Upper lobe of left lung (tissue), 4 donors: ENCODE measurements at regions not wholly inside any gene's neighbourhood (a gene's known extent, or its start where the extent isn't known, plus 50 kb on each side); places are given as distances from the start of the nearest gene placed in this dataset.

ENCODE experiments used
- POLR2A ChIP-seq, 4 donors: fragments of 450-650 bp; IDR thresholded peaks; one replicate each; pipeline ENCODE4 v1.5.1; 2016 to 2017; ENCODE audit warnings: antibody characterized with exemption in 4 of 4, mild to moderate bottlenecking in 2 of 4
- POLR2AphosphoS5 ChIP-seq, 2 donors: sonication (generic); formaldehyde crosslinking; IDR thresholded peaks; one replicate each; pipeline ENCODE4 v1.5.1; 2017; ENCODE audit warnings: antibody characterized with exemption in 2 of 2
- TF ChIP-seq, protein P1 (sequence below), 6 experiments: fragments of 450-650 bp in 4 of 6; fragments of 200-600 bp in 2 of 6; sonication (generic) in 2 of 6; IDR thresholded peaks; one replicate each; pipeline ENCODE4 v1.5.1; 2016 to 2019; ENCODE audit warnings: antibody characterized with exemption in 6 of 6

GRCh38 chr3:73245459-73245858 lies 184.0 kb downstream of the EBLN2 start:
- TF ChIP-seq POLR2A (IDR thresholded peaks at IDR 0.05) (no peak), POLR2AphosphoS5 (IDR thresholded peaks at IDR 0.05) (no peak)
- TF ChIP-seq, protein P1, sequence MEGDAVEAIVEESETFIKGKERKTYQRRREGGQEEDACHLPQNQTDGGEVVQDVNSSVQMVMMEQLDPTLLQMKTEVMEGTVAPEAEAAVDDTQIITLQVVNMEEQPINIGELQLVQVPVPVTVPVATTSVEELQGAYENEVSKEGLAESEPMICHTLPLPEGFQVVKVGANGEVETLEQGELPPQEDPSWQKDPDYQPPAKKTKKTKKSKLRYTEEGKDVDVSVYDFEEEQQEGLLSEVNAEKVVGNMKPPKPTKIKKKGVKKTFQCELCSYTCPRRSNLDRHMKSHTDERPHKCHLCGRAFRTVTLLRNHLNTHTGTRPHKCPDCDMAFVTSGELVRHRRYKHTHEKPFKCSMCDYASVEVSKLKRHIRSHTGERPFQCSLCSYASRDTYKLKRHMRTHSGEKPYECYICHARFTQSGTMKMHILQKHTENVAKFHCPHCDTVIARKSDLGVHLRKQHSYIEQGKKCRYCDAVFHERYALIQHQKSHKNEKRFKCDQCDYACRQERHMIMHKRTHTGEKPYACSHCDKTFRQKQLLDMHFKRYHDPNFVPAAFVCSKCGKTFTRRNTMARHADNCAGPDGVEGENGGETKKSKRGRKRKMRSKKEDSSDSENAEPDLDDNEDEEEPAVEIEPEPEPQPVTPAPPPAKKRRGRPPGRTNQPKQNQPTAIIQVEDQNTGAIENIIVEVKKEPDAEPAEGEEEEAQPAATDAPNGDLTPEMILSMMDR (IDR thresholded peaks at IDR 0.05) = no peak
